ENCODE measurements at regions not wholly inside any gene's neighbourhood (a gene's known extent, or its start where the extent isn't known, plus 50 kb on each side); places are given as distances from the start of the nearest gene placed in this dataset.

DNA sequence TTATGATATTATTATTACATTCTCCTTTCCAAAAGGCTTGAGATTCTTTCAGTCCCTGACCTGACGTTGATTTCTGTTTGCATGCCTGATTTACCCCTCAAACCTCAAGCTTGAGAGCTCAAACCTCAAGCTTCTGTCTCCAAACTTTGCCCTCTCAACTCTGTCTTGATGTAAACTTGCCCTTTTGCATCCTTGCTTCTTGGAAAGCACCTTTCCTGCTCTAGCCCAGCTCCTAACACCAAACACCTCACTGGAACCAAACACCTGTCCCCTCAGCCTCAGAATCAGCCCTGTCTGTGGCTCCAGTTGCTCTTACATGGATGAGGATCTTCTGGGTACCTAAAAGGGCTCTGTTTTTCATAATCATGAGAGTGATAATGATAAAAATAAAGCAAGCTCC, 109.2 kb downstream of the GP2 start:
- POLR2A ChIA-PET, result no interaction called here
- WGBS (ENCODE audit: low lambda C conversion rate), result 54% methylated on average over 1 of the region's 1 CpG

More for the DNA sequence above, 109.2 kb downstream of the GP2 start:
- Histone ChIP-seq H3K79me2 (ENCODE audit: insufficient read depth, low read length) (no peaks in the 10 kb centered on the region), H3K36me3 (replicated peaks in 1 of 2; ENCODE audit: control insufficient read depth in 1 of 2, insufficient read depth in 2 of 2, low read length in 2 of 2) (no peaks in the 10 kb centered on the region), H3K9ac (ENCODE audit: insufficient read depth, low read depth, low read length) (no peak overlapping the region), H4K20me1 (ENCODE audit: insufficient read depth, low read length) (no peaks in the 10 kb centered on the region), H3K27ac (ENCODE audit: extremely low read length, insufficient read depth, low read length) (no peak overlapping the region), H3K27me3 (ENCODE audit: control insufficient read depth in 1 of 2, insufficient read depth in 2 of 2, low read length in 2 of 2) (peaks cover 1 to 27% of the 10 kb centered on the region in 2 experiments; a peak in 3 of 5 replicates), H3K9me3 (ENCODE audit: low read length) (no peaks in the 10 kb centered on the region), H3K4me2 (ENCODE audit: low read depth, low read length) (no peak overlapping the region), H2AFZ (ENCODE audit: low read length) (no peak overlapping the region), H3K4me1 (ENCODE audit: insufficient read depth, low read length) (no peaks in the 10 kb centered on the region), H3K4me3 (replicated peaks in 1 of 3; ENCODE audit: insufficient read depth in 1 of 3, low read depth in 2 of 3, low read length in 3 of 3) (no peak overlapping the region)
- ATAC-seq (no peak), DNase-seq (ENCODE audit: low spot score) (no peak), FAIRE-seq (no peak)
- no TSS peak for BruUV-seq (replicated peaks)
- CTCF ChIA-PET (ENCODE audit: low intra/inter-chr PET ratio, low total read pairs), result no interaction called here
- TF ChIP-seq DNMT3B (CRISPR knock-in tag; conservative IDR thresholded peaks at IDR 0.05), result no peak
- TF ChIP-seq, protein P1, sequence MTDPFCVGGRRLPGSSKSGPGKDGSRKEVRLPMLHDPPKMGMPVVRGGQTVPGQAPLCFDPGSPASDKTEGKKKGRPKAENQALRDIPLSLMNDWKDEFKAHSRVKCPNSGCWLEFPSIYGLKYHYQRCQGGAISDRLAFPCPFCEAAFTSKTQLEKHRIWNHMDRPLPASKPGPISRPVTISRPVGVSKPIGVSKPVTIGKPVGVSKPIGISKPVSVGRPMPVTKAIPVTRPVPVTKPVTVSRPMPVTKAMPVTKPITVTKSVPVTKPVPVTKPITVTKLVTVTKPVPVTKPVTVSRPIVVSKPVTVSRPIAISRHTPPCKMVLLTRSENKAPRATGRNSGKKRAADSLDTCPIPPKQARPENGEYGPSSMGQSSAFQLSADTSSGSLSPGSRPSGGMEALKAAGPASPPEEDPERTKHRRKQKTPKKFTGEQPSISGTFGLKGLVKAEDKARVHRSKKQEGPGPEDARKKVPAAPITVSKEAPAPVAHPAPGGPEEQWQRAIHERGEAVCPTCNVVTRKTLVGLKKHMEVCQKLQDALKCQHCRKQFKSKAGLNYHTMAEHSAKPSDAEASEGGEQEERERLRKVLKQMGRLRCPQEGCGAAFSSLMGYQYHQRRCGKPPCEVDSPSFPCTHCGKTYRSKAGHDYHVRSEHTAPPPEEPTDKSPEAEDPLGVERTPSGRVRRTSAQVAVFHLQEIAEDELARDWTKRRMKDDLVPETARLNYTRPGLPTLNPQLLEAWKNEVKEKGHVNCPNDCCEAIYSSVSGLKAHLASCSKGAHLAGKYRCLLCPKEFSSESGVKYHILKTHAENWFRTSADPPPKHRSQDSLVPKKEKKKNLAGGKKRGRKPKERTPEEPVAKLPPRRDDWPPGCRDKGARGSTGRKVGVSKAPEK (CRISPR knock-in tag; IDR thresholded peaks at IDR 0.05; ENCODE audit: borderline replicate concordance), result no peak
- TF ChIP-seq, protein P2, sequence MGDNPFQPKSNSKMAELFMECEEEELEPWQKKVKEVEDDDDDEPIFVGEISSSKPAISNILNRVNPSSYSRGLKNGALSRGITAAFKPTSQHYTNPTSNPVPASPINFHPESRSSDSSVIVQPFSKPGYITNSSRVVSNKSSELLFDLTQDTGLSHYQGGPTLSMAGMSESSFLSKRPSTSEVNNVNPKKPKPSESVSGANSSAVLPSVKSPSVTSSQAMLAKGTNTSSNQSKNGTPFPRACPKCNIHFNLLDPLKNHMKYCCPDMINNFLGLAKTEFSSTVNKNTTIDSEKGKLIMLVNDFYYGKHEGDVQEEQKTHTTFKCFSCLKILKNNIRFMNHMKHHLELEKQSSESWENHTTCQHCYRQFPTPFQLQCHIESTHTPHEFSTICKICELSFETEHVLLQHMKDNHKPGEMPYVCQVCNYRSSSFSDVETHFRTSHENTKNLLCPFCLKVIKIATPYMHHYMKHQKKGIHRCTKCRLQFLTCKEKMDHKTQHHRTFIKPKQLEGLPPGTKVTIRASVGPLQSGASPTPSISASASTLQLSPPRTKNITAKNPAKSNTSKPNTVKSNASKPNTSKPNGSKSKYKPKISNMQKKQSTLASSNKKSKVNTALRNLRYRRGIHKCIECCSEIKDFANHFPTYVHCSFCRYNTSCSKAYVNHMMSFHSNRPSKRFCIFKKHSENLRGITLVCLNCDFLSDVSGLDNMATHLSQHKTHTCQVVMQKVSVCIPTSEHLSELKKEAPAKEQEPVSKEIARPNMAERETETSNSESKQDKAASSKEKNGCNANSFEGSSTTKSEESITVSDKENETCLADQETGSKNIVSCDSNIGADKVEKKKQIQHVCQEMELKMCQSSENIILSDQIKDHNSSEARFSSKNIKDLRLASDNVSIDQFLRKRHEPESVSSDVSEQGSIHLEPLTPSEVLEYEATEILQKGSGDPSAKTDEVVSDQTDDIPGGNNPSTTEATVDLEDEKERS (CRISPR knock-in tag; IDR thresholded peaks at IDR 0.05), result no peak
- no peak for TF ChIP-seq SRF (IDR thresholded peaks at IDR 0.05; ENCODE audit: low read depth, low read length)
- TF ChIP-seq SOX5 (CRISPR knock-in tag; IDR thresholded peaks at IDR 0.05; ENCODE audit: borderline replicate concordance), result no peak
- intact Hi-C loops (cut with micrococcal nuclease; ENCODE audit: unreplicated experiment), result no loop called here
- in situ Hi-C loops (cut with HindIII; ENCODE audit: extremely low pct_ligation_motif_present, low pct_unique_long_range_greater_than_20kb), result no loop called here
